Fibroblast of mammary gland (primary cell): ENCODE measurements at regions not wholly inside any gene's neighbourhood (a gene's known extent, or its start where the extent isn't known, plus 50 kb on each side); places are given as distances from the start of the nearest gene placed in this dataset.

ENCODE experiments used
- DNase-seq: peaks from one replicate; pipeline ENCODE4 v3.0.0-alpha.2; 2010; ENCODE audit warnings: low read depth
- H3K4me3 ChIP-seq: 2 replicates; pipeline ENCODE4 v1.5.1; 2011; ENCODE audit warnings: low read depth, mild to moderate bottlenecking, low read length, moderate library complexity; ENCODE audit not compliant: control insufficient read depth
- CTCF ChIP-seq: conservative IDR thresholded peaks from 2 replicates; pipeline ENCODE4 v1.5.1; 2011; ENCODE audit warnings: low read depth, low read length, inconsistent platforms; ENCODE audit not compliant: control insufficient read depth, insufficient read depth

- no peak for TF ChIP-seq CTCF
- no peak for DNase-seq
- H3K4me3 ChIP-seq = no peak overlapping the region
Observed at GRCh38 chr4:112926819-112927218, 122.6 kb upstream of the ANK2 start.

- DNase-seq = no peak
- no peak for TF ChIP-seq CTCF
- no peak overlapping the region for H3K4me3 ChIP-seq
Observed at GRCh38 chr4:112927544-112927943, 121.9 kb upstream of the ANK2 start.

- no peak for TF ChIP-seq CTCF
- no peak overlapping the region for H3K4me3 ChIP-seq
- no peak for DNase-seq
Observed at GRCh38 chr4:112931001-112931400, 118.5 kb upstream of the ANK2 start.

GRCh38 chr4:112933790-112934189, 115.7 kb upstream of the ANK2 start:
- no peak for TF ChIP-seq CTCF
- H3K4me3 ChIP-seq = no peak overlapping the region
- DNase-seq = peak; percentile 19

- DNase-seq = peak; percentile 69
- H3K4me3 ChIP-seq = no peak overlapping the region
- peak; percentile 82 for TF ChIP-seq CTCF
Observed at GRCh38 chr4:112938461-112939058, 110.9 kb upstream of the ANK2 start.

- DNase-seq = no peak
- TF ChIP-seq CTCF = no peak
- no peak overlapping the region for H3K4me3 ChIP-seq
Observed at GRCh38 chr4:112939901-112940300, 109.6 kb upstream of the ANK2 start.

- no peak overlapping the region for H3K4me3 ChIP-seq
- DNase-seq = no peak
- no peak for TF ChIP-seq CTCF
Observed at GRCh38 chr4:112940336-112940735, 109.1 kb upstream of the ANK2 start.
